Activated CD8-positive, alpha-beta T cell treated with anti-CD3 and anti-CD28 coated beads for 36 hours (primary cell): ENCODE measurements at regions not wholly inside any gene's neighbourhood (a gene's known extent, or its start where the extent isn't known, plus 50 kb on each side); places are given as distances from the start of the nearest gene placed in this dataset.

Experiments used
- ATAC-seq: fragments of 200-7000 bp; cut with Tn5 transposase; one replicate; pipeline ENCODE4 v1.10.0; 2021; ENCODE audit warnings: mild to moderate bottlenecking, moderate library complexity
- CTCF ChIA-PET: fragments of 350-600 bp; sonication (Branson Sonifier 250); formaldehyde crosslinking; loops from one replicate; lab custom pipeline; 2021; ENCODE audit warnings: antibody characterized with exemption; lab: Charles Lee
- POLR2A ChIA-PET: fragments of 350-600 bp; sonication (Branson Sonifier 250); formaldehyde crosslinking; loops from one replicate; lab custom pipeline; 2021; ENCODE audit warnings: antibody characterized with exemption; lab: Charles Lee
- DNase-seq: peaks from one replicate; pipeline ENCODE4 v3.0.0-alpha.2; 2020
- H3K27ac Mint-ChIP-seq: one replicate; pipeline ENCODE4 v1.8.0; 2021; ENCODE audit warnings: mild to moderate bottlenecking, mixed read lengths
- H3K27me3 Mint-ChIP-seq: one replicate; pipeline ENCODE4 v1.8.0; 2021; ENCODE audit warnings: mixed read lengths
- H3K36me3 Mint-ChIP-seq: one replicate; pipeline ENCODE4 v1.8.0; 2021; ENCODE audit warnings: low read depth, mixed read lengths
- H3K4me1 Mint-ChIP-seq: one replicate; pipeline ENCODE4 v1.8.0; 2021; ENCODE audit warnings: low read depth, mixed read lengths
- H3K4me3 Mint-ChIP-seq: one replicate; pipeline ENCODE4 v1.8.0; 2021; ENCODE audit warnings: mild to moderate bottlenecking, moderate library complexity, mixed read lengths
- H3K9me3 Mint-ChIP-seq: one replicate; pipeline ENCODE4 v1.8.0; 2021; ENCODE audit warnings: mixed read lengths
- intact Hi-C: fragments of 100-400 bp; cut with micrococcal nuclease; formaldehyde crosslinking; loops from one replicate; pipeline ENCODE4 v1.10.0; 2022
- TF ChIP-seq, protein P1 (sequence below): fragments of 200-600 bp; IDR thresholded peaks from one replicate; pipeline ENCODE4 v1.8.0; 2022; ENCODE audit warnings: antibody characterized with exemption, mild to moderate bottlenecking

DNA sequence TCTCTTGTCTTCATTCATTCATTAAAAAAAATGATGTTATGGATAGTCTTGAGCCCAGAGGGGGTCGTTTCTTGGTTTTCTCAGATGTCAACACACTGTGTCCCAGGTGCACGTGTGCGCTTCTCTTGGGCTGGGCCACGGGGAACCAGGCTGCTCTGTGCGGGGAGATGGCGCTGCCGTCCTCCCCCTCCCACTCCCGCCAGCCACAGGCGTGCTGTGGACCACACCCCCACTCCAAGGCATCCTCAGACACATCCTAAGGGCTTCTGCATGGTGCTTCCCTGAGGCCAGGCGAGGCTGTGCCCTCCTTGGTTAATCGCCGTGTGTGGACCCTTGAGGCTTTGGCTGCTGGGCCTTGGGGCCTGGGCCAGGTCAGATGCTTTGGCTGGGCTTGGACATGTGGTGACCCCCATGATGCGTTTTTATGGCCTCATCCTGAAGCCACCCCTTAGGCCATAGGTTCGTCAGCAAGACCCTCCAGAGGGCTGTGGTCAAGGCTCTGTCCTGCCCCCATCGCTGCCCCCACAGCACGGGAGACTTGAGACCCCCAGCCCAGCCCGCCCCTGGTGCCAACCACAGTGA is 245.7 kb upstream of the CIBAR2 start:
- intact Hi-C loops: no loop called here
- CTCF ChIA-PET: no interaction called here

DNA sequence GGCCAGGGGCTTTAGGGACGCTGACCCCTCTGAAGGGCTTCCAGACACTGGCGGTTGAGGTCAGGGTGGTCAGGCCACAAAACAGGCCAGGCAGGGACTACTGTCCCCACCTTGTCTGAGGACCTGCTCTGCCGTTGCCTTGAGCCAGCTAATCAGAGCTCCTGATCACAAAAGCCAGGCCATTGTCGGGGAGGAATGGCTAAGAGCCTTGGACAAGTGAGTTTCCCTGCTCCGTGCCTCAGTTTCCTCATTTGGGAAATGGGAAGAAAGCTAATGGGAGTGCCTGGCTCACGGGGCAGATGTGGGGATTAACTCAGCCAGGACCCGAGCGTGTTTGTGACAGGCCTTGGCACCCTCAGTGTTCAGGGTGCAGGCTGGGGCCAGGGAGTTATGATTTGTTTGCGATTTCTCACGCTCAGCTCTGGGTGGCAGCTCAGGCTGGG is 246.5 kb upstream of the CIBAR2 start:
- Mint-ChIP-seq H3K27ac (no peak overlapping the region), H3K9me3 (no peaks in the 10 kb centered on the region), H3K36me3 (no peaks in the 10 kb centered on the region), H3K4me3 (no peak overlapping the region), H3K4me1 (no peaks in the 10 kb centered on the region), H3K27me3 (no peaks in the 10 kb centered on the region)
- no peak for ATAC-seq
- POLR2A ChIA-PET: no interaction called here
- CTCF ChIA-PET: interaction anchor here (0.9 kb wide), 1 partner anchor 11 kb away, joined by 3 read pairs; no protein-coding TSS in a partner anchor
- TF ChIP-seq, protein P1, sequence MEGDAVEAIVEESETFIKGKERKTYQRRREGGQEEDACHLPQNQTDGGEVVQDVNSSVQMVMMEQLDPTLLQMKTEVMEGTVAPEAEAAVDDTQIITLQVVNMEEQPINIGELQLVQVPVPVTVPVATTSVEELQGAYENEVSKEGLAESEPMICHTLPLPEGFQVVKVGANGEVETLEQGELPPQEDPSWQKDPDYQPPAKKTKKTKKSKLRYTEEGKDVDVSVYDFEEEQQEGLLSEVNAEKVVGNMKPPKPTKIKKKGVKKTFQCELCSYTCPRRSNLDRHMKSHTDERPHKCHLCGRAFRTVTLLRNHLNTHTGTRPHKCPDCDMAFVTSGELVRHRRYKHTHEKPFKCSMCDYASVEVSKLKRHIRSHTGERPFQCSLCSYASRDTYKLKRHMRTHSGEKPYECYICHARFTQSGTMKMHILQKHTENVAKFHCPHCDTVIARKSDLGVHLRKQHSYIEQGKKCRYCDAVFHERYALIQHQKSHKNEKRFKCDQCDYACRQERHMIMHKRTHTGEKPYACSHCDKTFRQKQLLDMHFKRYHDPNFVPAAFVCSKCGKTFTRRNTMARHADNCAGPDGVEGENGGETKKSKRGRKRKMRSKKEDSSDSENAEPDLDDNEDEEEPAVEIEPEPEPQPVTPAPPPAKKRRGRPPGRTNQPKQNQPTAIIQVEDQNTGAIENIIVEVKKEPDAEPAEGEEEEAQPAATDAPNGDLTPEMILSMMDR: no peak
- no peak for DNase-seq
- intact Hi-C loops: no loop called here

More for the DNA sequence above, 245.7 kb upstream of the CIBAR2 start:
- Mint-ChIP-seq H3K27ac (no peak overlapping the region), H3K4me3 (no peak overlapping the region), H3K27me3 (no peaks in the 10 kb centered on the region), H3K4me1 (no peaks in the 10 kb centered on the region), H3K9me3 (peaks cover 3% of the 10 kb centered on the region), H3K36me3 (no peaks in the 10 kb centered on the region)
- POLR2A ChIA-PET: interaction anchor here (0.9 kb wide), 1 partner anchor 274 kb away, joined by 3 read pairs; no protein-coding TSS in a partner anchor
- ATAC-seq (no peak), DNase-seq (no peak)
- TF ChIP-seq, protein P1: no peak

DNA sequence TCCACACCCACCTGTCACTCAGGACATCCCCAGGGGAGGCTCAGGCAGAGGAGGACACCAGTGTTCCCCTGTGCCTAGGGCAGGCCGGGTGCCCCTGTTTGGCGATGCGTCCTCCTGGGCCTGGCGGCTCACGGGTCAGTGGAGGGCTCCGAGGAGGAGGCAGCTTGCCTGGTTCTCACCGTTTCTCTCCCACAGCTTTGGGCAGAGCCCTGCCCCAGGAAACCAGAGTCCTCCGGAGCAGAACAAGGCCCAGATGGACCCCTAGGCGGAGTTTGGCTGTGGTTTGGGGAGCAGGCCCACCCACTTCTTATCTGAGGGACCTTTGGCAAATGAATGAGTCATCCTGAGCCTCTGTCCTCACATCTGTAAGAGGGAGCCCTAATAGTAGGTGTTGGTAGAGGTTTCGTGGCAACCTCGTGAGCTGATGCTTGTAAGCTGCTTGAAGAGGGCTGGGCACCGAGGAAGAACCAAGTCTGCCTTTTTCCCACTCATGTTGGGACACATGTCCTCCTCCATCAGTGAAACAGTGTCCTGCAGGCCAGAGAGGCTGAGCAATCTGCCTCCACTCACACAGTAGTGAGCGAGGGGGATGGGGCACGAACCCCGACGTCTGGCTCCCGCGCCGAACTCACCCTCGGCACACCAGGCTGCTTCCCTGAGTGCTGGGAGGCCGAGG is 247.0 kb upstream of the CIBAR2 start:
- intact Hi-C loops: no loop called here
- H3K36me3 Mint-ChIP-seq: no peaks in the 10 kb centered on the region
- DNase-seq (no peak), ATAC-seq (no peak)
- ChIA-PET POLR2A (no interaction called here), CTCF (interaction anchor here (0.9 kb wide), 1 partner anchor 11 kb away, joined by 3 read pairs; no protein-coding TSS in a partner anchor)
- H3K4me1 Mint-ChIP-seq: no peaks in the 10 kb centered on the region
- TF ChIP-seq, protein P1: no peak
- H3K9me3 Mint-ChIP-seq: no peaks in the 10 kb centered on the region
- no peak overlapping the region for H3K4me3 Mint-ChIP-seq
- H3K27ac Mint-ChIP-seq: no peak overlapping the region
- no peaks in the 10 kb centered on the region for H3K27me3 Mint-ChIP-seq

GRCh38 chr16:85360323-85361277 is 248.3 kb upstream of the CIBAR2 start:
- ATAC-seq (peak; percentile 53), DNase-seq (peak; percentile 37)
- H3K27ac Mint-ChIP-seq: no peak overlapping the region

More at GRCh38 chr16:85360323-85361277, 248.3 kb upstream of the CIBAR2 start:
- Mint-ChIP-seq H3K36me3 (no peaks in the 10 kb centered on the region), H3K4me3 (no peak overlapping the region), H3K4me1 (no peaks in the 10 kb centered on the region), H3K9me3 (no peaks in the 10 kb centered on the region), H3K27me3 (no peaks in the 10 kb centered on the region)
- CTCF ChIA-PET: no interaction called here
- intact Hi-C loops: no loop called here
- POLR2A ChIA-PET: no interaction called here
- TF ChIP-seq, protein P1: no peak
